ENCODE measurements at regions not wholly inside any gene's neighbourhood (a gene's known extent, or its start where the extent isn't known, plus 50 kb on each side); places are given as distances from the start of the nearest gene placed in this dataset.

- no peak for TF ChIP-seq FOXM1 (IDR thresholded peaks at IDR 0.05; ENCODE audit: borderline replicate concordance, low read depth)
- TF ChIP-seq YY1 (IDR thresholded peaks at IDR 0.05; ENCODE audit: low read depth) = no peak
- TF ChIP-seq CEBPB (IDR thresholded peaks at IDR 0.05) = no peak
- no peak for TF ChIP-seq EP300 (IDR thresholded peaks at IDR 0.05; ENCODE audit: borderline replicate concordance)
- TF ChIP-seq EGR1 (IDR thresholded peaks at IDR 0.05) = no peak
Observed at GRCh38 chr3:157832588-157832987, 273.6 kb downstream of the SHOX2 start.
